PFSK-1 (cell line): ENCODE measurements at regions not wholly inside any gene's neighbourhood (a gene's known extent, or its start where the extent isn't known, plus 50 kb on each side); places are given as distances from the start of the nearest gene placed in this dataset.

Source experiments
- FOXP2 ChIP-seq: optimal IDR thresholded peaks from 2 replicates; pipeline ENCODE3; 2011; ENCODE audit warnings: borderline replicate concordance, control low read depth, inconsistent platforms; ENCODE audit not compliant: insufficient read depth; ENCODE audit errors: extremely low read length, extremely low read depth
- POLR2AphosphoS5 ChIP-seq: IDR thresholded peaks from 2 replicates; pipeline ENCODE4 v1.6.1; 2012; ENCODE audit warnings: low read depth, mild to moderate bottlenecking, control low read depth, low read length, moderate library complexity
- SIN3A ChIP-seq: IDR thresholded peaks from 2 replicates; pipeline ENCODE4 v1.6.1; 2012; ENCODE audit warnings: mild to moderate bottlenecking, low read length, moderate library complexity, borderline replicate concordance; ENCODE audit not compliant: insufficient read depth
- TAF1 ChIP-seq: IDR thresholded peaks from 2 replicates; pipeline ENCODE4 v1.6.1; 2012; ENCODE audit warnings: low read length, control low read depth, borderline replicate concordance; ENCODE audit not compliant: insufficient read depth
- TF ChIP-seq, protein P1 (sequence below), 2 experiments: IDR thresholded peaks; 2 replicates each; pipeline versions ENCODE4 v1.6.1 to v1.8.0; 2011 to 2012; ENCODE audit warnings: low read depth in 2 of 2, low read length in 2 of 2, control low read depth in 1 of 2, inconsistent platforms in 1 of 2, mild to moderate bottlenecking in 1 of 2, moderate library complexity in 1 of 2; ENCODE audit not compliant: insufficient read depth in 1 of 2

DNA sequence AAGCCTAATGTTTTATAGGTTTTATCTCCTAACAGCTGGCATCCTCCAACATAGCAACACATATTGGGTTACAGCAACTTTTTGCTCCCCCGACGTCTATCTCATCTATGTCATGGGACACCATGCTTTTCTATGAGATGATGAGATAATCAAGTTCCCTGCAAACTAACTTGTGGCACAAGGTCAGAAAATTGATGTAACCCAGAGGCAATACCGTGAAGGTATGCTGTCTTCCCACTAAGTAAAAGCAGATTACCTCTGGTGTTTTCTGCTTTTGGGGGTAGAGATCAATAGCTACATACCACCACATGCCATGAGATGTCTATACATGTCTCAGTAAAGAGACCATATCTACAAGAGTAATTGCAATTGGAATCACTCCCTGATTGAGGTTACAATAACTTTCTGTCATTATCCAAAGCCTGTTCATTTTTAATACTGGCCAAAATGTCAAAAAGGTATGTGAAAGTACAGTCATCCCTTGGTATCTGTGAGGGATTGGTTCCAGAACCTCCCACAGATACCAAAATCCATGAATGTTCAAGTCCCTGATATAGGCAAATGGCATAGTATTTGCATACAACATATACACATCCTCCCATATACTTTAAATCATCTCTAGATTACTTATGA is 131.3 kb downstream of the CYSLTR2 start:
- TF ChIP-seq, protein P1, sequence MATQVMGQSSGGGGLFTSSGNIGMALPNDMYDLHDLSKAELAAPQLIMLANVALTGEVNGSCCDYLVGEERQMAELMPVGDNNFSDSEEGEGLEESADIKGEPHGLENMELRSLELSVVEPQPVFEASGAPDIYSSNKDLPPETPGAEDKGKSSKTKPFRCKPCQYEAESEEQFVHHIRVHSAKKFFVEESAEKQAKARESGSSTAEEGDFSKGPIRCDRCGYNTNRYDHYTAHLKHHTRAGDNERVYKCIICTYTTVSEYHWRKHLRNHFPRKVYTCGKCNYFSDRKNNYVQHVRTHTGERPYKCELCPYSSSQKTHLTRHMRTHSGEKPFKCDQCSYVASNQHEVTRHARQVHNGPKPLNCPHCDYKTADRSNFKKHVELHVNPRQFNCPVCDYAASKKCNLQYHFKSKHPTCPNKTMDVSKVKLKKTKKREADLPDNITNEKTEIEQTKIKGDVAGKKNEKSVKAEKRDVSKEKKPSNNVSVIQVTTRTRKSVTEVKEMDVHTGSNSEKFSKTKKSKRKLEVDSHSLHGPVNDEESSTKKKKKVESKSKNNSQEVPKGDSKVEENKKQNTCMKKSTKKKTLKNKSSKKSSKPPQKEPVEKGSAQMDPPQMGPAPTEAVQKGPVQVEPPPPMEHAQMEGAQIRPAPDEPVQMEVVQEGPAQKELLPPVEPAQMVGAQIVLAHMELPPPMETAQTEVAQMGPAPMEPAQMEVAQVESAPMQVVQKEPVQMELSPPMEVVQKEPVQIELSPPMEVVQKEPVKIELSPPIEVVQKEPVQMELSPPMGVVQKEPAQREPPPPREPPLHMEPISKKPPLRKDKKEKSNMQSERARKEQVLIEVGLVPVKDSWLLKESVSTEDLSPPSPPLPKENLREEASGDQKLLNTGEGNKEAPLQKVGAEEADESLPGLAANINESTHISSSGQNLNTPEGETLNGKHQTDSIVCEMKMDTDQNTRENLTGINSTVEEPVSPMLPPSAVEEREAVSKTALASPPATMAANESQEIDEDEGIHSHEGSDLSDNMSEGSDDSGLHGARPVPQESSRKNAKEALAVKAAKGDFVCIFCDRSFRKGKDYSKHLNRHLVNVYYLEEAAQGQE (IDR thresholded peaks at IDR 0.05; ENCODE audit: insufficient read depth in 1 of 2, low read depth in 2 of 2, low read length in 2 of 2) = no peak
- no peak for TF ChIP-seq SIN3A
- no peak for TF ChIP-seq TAF1
- TF ChIP-seq FOXP2 = no peak
- TF ChIP-seq POLR2AphosphoS5 = no peak

DNA sequence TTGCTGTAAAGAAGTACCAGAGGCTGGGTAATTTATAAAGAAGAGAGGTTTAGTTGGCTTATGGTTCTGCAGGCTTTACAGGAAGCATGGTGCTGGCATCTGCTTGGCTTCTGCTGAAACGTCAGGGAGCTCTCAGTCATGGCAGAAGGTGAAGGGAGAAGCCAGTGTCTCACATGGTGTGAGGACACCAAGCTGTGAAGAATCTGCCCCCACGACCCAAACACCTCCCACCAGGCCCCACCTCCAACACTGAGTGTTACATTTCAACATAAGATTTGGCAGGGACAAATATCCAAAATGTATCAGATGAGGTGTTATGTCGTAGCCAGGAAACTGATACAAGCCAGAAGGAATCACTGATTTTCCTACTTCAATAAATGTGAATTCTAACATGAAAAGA is 136.5 kb downstream of the CYSLTR2 start:
- TF ChIP-seq, protein P1 (IDR thresholded peaks at IDR 0.05; ENCODE audit: insufficient read depth in 1 of 2, low read depth in 2 of 2, low read length in 2 of 2) = no peak
- TF ChIP-seq FOXP2 = no peak
- TF ChIP-seq POLR2AphosphoS5 = no peak
- no peak for TF ChIP-seq TAF1
- no peak for TF ChIP-seq SIN3A

DNA sequence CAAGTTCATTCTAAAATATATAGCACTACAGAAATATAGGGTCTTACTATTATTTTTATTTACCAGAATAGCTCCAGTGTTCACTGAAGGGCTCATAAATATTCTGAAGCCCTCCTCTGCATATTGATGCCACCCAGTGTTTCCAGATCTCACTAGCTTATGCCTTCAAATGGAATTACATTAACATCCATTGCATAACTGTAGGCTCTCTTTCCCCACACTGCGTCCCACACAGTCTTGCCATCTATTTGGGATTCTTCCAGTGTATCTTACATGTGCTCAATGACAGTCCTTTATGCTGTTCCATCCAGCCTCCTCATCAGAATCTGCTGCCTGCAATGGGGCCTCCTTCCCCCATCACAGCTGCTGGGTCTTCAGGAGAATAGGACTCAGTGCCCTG is 137.2 kb downstream of the CYSLTR2 start:
- TF ChIP-seq SIN3A (no peak), TAF1 (no peak)
- TF ChIP-seq, protein P1 (IDR thresholded peaks at IDR 0.05; ENCODE audit: insufficient read depth in 1 of 2, low read depth in 2 of 2, low read length in 2 of 2) = no peak

DNA sequence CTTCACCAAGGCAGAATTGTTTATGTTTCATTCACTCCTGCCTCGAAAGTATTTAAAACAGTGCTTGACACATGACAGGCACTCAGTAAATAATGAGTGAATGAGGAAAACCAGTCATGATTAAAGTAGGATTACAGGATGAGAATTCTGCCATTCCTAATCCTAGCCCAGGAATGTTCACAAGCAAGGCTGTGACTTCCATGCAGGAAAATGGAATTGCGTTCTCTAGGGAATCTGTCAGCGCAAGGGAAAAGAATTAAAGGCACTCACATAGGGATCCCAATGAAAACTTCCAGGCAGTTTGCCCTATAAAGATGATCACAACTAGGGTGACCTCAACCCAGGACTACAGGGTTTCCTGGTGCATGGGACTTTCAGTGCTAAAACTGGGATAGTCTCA is 143.4 kb downstream of the CYSLTR2 start:
- TF ChIP-seq, protein P1 (IDR thresholded peaks at IDR 0.05; ENCODE audit: insufficient read depth in 1 of 2, low read depth in 2 of 2, low read length in 2 of 2) = no peak
- no peak for TF ChIP-seq FOXP2
- TF ChIP-seq SIN3A = no peak

DNA sequence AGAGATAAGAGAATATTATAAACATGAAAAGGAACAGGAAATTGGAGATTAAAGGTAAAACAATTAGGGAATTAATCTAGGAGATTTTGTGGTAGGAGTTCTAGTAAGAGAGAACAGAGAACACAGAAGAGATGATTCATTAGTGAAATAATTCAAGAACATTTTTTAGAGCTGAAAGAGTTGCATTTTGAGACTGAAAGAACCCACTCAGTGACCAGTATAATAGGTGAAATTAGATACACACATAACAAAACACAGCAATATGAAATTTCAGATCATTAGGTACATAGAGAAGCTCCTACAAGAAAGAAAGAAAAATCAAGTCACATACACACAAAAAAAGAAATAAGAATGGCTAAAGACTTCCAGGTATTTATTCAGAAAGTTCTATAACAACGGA is 144.0 kb downstream of the CYSLTR2 start:
- no peak for TF ChIP-seq POLR2AphosphoS5
- TF ChIP-seq TAF1 = no peak
- TF ChIP-seq, protein P1 (IDR thresholded peaks at IDR 0.05; ENCODE audit: insufficient read depth in 1 of 2, low read depth in 2 of 2, low read length in 2 of 2) = no peak
- TF ChIP-seq SIN3A = no peak
- no peak for TF ChIP-seq FOXP2
